Uterus (tissue), 2 donors: ENCODE measurements at regions not wholly inside any gene's neighbourhood (a gene's known extent, or its start where the extent isn't known, plus 50 kb on each side); places are given as distances from the start of the nearest gene placed in this dataset.

Experiments
- POLR2A ChIP-seq, 2 donors: fragments of 450-650 bp; IDR thresholded peaks; one replicate each; pipeline ENCODE4 v1.6.1; 2016; ENCODE audit warnings: antibody characterized with exemption in 2 of 2, mild to moderate bottlenecking in 1 of 2, moderate library complexity in 1 of 2
- TF ChIP-seq, protein P1 (sequence below), 4 experiments: fragments of 200-600 bp in 2 of 4; fragments of 450-650 bp in 2 of 4; sonication (generic) in 2 of 4; IDR thresholded peaks; one replicate each; pipeline ENCODE4 v1.5.1; 2016 to 2019; ENCODE audit warnings: antibody characterized with exemption in 4 of 4, mild to moderate bottlenecking in 2 of 4, moderate library complexity in 1 of 4

DNA sequence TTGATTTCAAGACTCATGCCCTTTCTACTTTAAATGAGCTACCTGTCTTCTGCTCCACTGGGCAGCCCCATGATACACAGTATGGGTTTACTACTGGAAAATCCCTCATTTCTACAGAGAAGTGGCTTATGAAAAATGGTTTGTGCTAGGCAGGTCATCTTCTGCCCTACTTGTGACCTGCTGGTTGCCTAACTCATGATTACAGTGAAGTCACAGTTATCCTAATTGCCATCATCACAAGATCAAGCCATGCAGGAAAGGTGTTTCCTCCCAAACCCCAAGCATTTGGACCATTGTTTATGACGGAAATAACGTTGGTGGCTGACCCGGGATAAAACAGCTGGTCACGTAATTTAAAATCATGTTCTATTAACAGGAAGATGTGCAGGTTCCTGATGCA is 330.6 kb downstream of the ACTL7B start:
- TF ChIP-seq, protein P1, sequence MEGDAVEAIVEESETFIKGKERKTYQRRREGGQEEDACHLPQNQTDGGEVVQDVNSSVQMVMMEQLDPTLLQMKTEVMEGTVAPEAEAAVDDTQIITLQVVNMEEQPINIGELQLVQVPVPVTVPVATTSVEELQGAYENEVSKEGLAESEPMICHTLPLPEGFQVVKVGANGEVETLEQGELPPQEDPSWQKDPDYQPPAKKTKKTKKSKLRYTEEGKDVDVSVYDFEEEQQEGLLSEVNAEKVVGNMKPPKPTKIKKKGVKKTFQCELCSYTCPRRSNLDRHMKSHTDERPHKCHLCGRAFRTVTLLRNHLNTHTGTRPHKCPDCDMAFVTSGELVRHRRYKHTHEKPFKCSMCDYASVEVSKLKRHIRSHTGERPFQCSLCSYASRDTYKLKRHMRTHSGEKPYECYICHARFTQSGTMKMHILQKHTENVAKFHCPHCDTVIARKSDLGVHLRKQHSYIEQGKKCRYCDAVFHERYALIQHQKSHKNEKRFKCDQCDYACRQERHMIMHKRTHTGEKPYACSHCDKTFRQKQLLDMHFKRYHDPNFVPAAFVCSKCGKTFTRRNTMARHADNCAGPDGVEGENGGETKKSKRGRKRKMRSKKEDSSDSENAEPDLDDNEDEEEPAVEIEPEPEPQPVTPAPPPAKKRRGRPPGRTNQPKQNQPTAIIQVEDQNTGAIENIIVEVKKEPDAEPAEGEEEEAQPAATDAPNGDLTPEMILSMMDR (IDR thresholded peaks at IDR 0.05): no peak
- TF ChIP-seq POLR2A (IDR thresholded peaks at IDR 0.05): no peak
